Lower leg skin (tissue), 3 donors: ENCODE measurements at regions not wholly inside any gene's neighbourhood (a gene's known extent, or its start where the extent isn't known, plus 50 kb on each side); places are given as distances from the start of the nearest gene placed in this dataset.

Source experiments
- POLR2A ChIP-seq, 2 donors: fragments of 450-650 bp; IDR thresholded peaks; one replicate each; pipeline ENCODE4 v1.6.1; 2016 to 2017; ENCODE audit warnings: antibody characterized with exemption in 2 of 2, mild to moderate bottlenecking in 1 of 2, moderate library complexity in 1 of 2
- TF ChIP-seq, protein P1 (sequence below), 3 donors: fragments of 450-650 bp; IDR thresholded peaks; one replicate each; pipeline ENCODE4 v1.5.1; 2016; ENCODE audit warnings: antibody characterized with exemption in 3 of 3, mild to moderate bottlenecking in 3 of 3, moderate library complexity in 2 of 3

DNA sequence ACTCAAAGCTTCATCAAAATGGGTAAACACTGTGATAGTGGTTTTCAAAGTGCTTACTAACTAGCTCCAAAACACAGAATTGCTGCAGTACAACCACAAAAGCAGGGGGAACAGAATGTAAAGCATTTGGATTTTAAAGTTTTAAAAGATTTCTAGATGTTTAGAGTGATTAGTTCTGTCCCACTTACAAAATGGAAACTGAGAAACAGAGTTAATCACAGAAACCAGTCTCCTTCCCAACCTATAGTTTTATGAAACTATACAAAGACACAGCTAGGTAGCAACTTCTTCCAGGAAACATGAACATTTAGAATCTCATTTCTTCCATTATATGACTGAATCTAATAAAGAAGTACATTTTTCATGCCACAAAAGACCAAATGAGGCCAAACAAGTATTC lies 73.8 kb upstream of the HNRNPA3 start:
- TF ChIP-seq, protein P1, sequence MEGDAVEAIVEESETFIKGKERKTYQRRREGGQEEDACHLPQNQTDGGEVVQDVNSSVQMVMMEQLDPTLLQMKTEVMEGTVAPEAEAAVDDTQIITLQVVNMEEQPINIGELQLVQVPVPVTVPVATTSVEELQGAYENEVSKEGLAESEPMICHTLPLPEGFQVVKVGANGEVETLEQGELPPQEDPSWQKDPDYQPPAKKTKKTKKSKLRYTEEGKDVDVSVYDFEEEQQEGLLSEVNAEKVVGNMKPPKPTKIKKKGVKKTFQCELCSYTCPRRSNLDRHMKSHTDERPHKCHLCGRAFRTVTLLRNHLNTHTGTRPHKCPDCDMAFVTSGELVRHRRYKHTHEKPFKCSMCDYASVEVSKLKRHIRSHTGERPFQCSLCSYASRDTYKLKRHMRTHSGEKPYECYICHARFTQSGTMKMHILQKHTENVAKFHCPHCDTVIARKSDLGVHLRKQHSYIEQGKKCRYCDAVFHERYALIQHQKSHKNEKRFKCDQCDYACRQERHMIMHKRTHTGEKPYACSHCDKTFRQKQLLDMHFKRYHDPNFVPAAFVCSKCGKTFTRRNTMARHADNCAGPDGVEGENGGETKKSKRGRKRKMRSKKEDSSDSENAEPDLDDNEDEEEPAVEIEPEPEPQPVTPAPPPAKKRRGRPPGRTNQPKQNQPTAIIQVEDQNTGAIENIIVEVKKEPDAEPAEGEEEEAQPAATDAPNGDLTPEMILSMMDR (IDR thresholded peaks at IDR 0.05): no peak
- no peak for TF ChIP-seq POLR2A (IDR thresholded peaks at IDR 0.05)
